Neural progenitor cell (in vitro differentiated cells): ENCODE measurements at regions not wholly inside any gene's neighbourhood (a gene's known extent, or its start where the extent isn't known, plus 50 kb on each side); places are given as distances from the start of the nearest gene placed in this dataset.

Experiments
- DNase-seq: peaks from one replicate; pipeline ENCODE4 v3.0.0-alpha.2; 2016; ENCODE audit warnings: low spot score
- H2AFZ ChIP-seq: fragments of 200-600 bp; sonication (generic); replicated peaks from 2 replicates; pipeline ENCODE4 v1.6.1; 2016; ENCODE audit warnings: antibody characterized with exemption
- H3F3A ChIP-seq: fragments of 200-600 bp; sonication (generic); 2 replicates; pipeline ENCODE4 v1.6.1; 2016; ENCODE audit warnings: antibody characterized with exemption, low read depth
- H3K27ac ChIP-seq: fragments of 200-600 bp; sonication (generic); 2 replicates; pipeline ENCODE4 v1.5.1; 2016; ENCODE audit warnings: mild to moderate bottlenecking
- H3K27me3 ChIP-seq: fragments of 200-600 bp; sonication (generic); 2 replicates; pipeline ENCODE4 v1.6.1; 2016; ENCODE audit warnings: mild to moderate bottlenecking, moderate library complexity
- H3K36me3 ChIP-seq: fragments of 200-600 bp; sonication (generic); 2 replicates; pipeline ENCODE4 v1.5.1; 2016
- H3K4me1 ChIP-seq: fragments of 200-600 bp; sonication (generic); 2 replicates; pipeline ENCODE4 v1.6.1; 2016; ENCODE audit warnings: mixed run types
- H3K4me2 ChIP-seq: fragments of 200-600 bp; sonication (generic); 2 replicates; pipeline ENCODE4 v1.6.1; 2016
- H3K4me3 ChIP-seq: fragments of 200-600 bp; sonication (generic); 2 replicates; pipeline ENCODE4 v1.5.1; 2016
- H3K79me2 ChIP-seq: fragments of 200-600 bp; sonication (generic); 2 replicates; pipeline ENCODE4 v1.6.1; 2016; ENCODE audit warnings: low read depth
- H3K9ac ChIP-seq: fragments of 200-600 bp; sonication (generic); 2 replicates; pipeline ENCODE4 v1.6.1; 2016
- H3K9me3 ChIP-seq: fragments of 200-600 bp; sonication (generic); 2 replicates; pipeline ENCODE4 v1.5.1; 2016; ENCODE audit warnings: low read depth
- H4K20me1 ChIP-seq: fragments of 200-600 bp; sonication (generic); 2 replicates; pipeline ENCODE4 v1.6.1; 2016; ENCODE audit warnings: low read depth
- H3K27ac Mint-ChIP-seq: 3 replicates; pipeline ENCODE4 v1.8.0; 2021; ENCODE audit warnings: mixed read lengths
- H3K27me3 Mint-ChIP-seq: 2 replicates; pipeline ENCODE4 v1.8.0; 2022; ENCODE audit warnings: low read depth, mild to moderate bottlenecking, inconsistent platforms, moderate library complexity, mixed read lengths; ENCODE audit not compliant: insufficient read depth
- H3K36me3 Mint-ChIP-seq: 3 replicates; pipeline ENCODE4 v1.8.0; 2021; ENCODE audit warnings: mixed read lengths
- H3K4me1 Mint-ChIP-seq: 3 replicates; pipeline ENCODE4 v1.8.0; 2021; ENCODE audit warnings: mixed read lengths
- H3K4me3 Mint-ChIP-seq: 3 replicates; pipeline ENCODE4 v1.8.0; 2021; ENCODE audit warnings: mild to moderate bottlenecking, moderate library complexity, mixed read lengths
- H3K9me3 Mint-ChIP-seq: 3 replicates; pipeline ENCODE4 v1.8.0; 2020; ENCODE audit warnings: mixed read lengths
- CTCF ChIP-seq: fragments of 200-600 bp; sonication (generic); IDR thresholded peaks from 2 replicates; pipeline ENCODE4 v1.5.1; 2017; ENCODE audit warnings: antibody characterized with exemption, mild to moderate bottlenecking
- EZH2 ChIP-seq: fragments of 200-600 bp; sonication (generic); IDR thresholded peaks from 2 replicates; pipeline ENCODE4 v1.6.1; 2017; ENCODE audit warnings: antibody characterized with exemption, mild to moderate bottlenecking, moderate library complexity
- EZH2phosphoT487 ChIP-seq: fragments of 200-600 bp; sonication (generic); IDR thresholded peaks from 2 replicates; pipeline ENCODE4 v1.6.1; 2017; ENCODE audit warnings: antibody characterized with exemption

GRCh38 chr11:10625281-10625981 is 57.0 kb upstream of the LYVE1 start:
- no peak overlapping the region for H3K4me3 Mint-ChIP-seq
- H2AFZ ChIP-seq, result no peak overlapping the region
- H3K27me3 Mint-ChIP-seq, result no peaks in the 10 kb centered on the region
- H3K79me2 ChIP-seq, result no peaks in the 10 kb centered on the region
- H3K4me3 ChIP-seq, result no peak overlapping the region
- H3K9me3 ChIP-seq, result no peaks in the 10 kb centered on the region
- H3K9me3 Mint-ChIP-seq, result no peaks in the 10 kb centered on the region
- TF ChIP-seq EZH2phosphoT487 (no peak), EZH2 (no peak), CTCF (no peak)
- H3K9ac ChIP-seq, result no peak overlapping the region
- H3F3A ChIP-seq, result no peaks in the 10 kb centered on the region
- H3K36me3 Mint-ChIP-seq, result peaks cover under 1% of the 10 kb centered on the region
- peaks cover under 1% of the 10 kb centered on the region for H3K4me1 Mint-ChIP-seq
- H3K4me2 ChIP-seq, result no peak overlapping the region
- H3K27ac Mint-ChIP-seq, result no peak overlapping the region
- no peaks in the 10 kb centered on the region for H3K4me1 ChIP-seq
- no peaks in the 10 kb centered on the region for H3K36me3 ChIP-seq
- no peaks in the 10 kb centered on the region for H3K27me3 ChIP-seq
- no peaks in the 10 kb centered on the region for H4K20me1 ChIP-seq
- DNase-seq, result no peak
- no peak overlapping the region for H3K27ac ChIP-seq

- Mint-ChIP-seq H3K4me3 (no peak overlapping the region), H3K36me3 (no peaks in the 10 kb centered on the region), H3K4me1 (no peaks in the 10 kb centered on the region), H3K27me3 (no peaks in the 10 kb centered on the region), H3K9me3 (no peaks in the 10 kb centered on the region), H3K27ac (no peak overlapping the region)
- Histone ChIP-seq H3K9me3 (no peaks in the 10 kb centered on the region), H4K20me1 (no peaks in the 10 kb centered on the region), H3K27ac (no peak overlapping the region), H3K9ac (no peak overlapping the region), H3F3A (no peaks in the 10 kb centered on the region), H3K4me1 (no peaks in the 10 kb centered on the region), H2AFZ (no peak overlapping the region), H3K4me3 (no peak overlapping the region), H3K27me3 (no peaks in the 10 kb centered on the region), H3K79me2 (no peaks in the 10 kb centered on the region), H3K4me2 (no peak overlapping the region), H3K36me3 (no peaks in the 10 kb centered on the region)
- no peak for DNase-seq
- TF ChIP-seq CTCF, result peak; percentile 14
- TF ChIP-seq EZH2phosphoT487, result no peak
These were observed 55.6 kb upstream of the LYVE1 start for GRCh38 chr11:10623797-10624761.

- no peak for DNase-seq
- H3K9ac ChIP-seq, result no peak overlapping the region
- Mint-ChIP-seq H3K27ac (peak overlapping the region; percentile 70), H3K36me3 (no peaks in the 10 kb centered on the region), H3K9me3 (no peaks in the 10 kb centered on the region), H3K4me1 (no peaks in the 10 kb centered on the region), H3K4me3 (no peak overlapping the region), H3K27me3 (no peaks in the 10 kb centered on the region)
- H3K4me3 ChIP-seq, result no peak overlapping the region
- no peak overlapping the region for H3K27ac ChIP-seq
- no peaks in the 10 kb centered on the region for H3K9me3 ChIP-seq
- H3K36me3 ChIP-seq, result no peaks in the 10 kb centered on the region
- no peaks in the 10 kb centered on the region for H3K4me1 ChIP-seq
- TF ChIP-seq EZH2phosphoT487 (no peak), EZH2 (no peak), CTCF (no peak)
- no peaks in the 10 kb centered on the region for H3K27me3 ChIP-seq
- H2AFZ ChIP-seq, result no peak overlapping the region
- no peak overlapping the region for H3K4me2 ChIP-seq
- no peaks in the 10 kb centered on the region for H4K20me1 ChIP-seq
- H3K79me2 ChIP-seq, result no peaks in the 10 kb centered on the region
- no peaks in the 10 kb centered on the region for H3F3A ChIP-seq
These were observed 54.7 kb upstream of the LYVE1 start for GRCh38 chr11:10622957-10623791.
